ENCODE measurements at regions not wholly inside any gene's neighbourhood (a gene's known extent, or its start where the extent isn't known, plus 50 kb on each side); places are given as distances from the start of the nearest gene placed in this dataset.

- no peak for TF ChIP-seq SMAD1 (IDR thresholded peaks at IDR 0.05; ENCODE audit: low read depth, partially characterized antibody)
- TF ChIP-seq ZNF592 (IDR thresholded peaks at IDR 0.05): no peak
- no peak for TF ChIP-seq RCOR1 (conservative IDR thresholded peaks at IDR 0.05; ENCODE audit: low read depth, low read length)
- TF ChIP-seq SP1 (IDR thresholded peaks at IDR 0.05; ENCODE audit: low read depth, low read length): no peak
These were observed 123.7 kb downstream of the MAGEB17 start (continued) for GRCh38 chrX:16290997-16291396.

- Histone ChIP-seq H3K27me3 (replicated peaks in 1 of 2; ENCODE audit: control insufficient read depth in 2 of 2, insufficient read depth in 2 of 2, low read length in 1 of 2) (no peaks in the 10 kb centered on the region), H3K27ac (ENCODE audit: control insufficient read depth, insufficient read depth) (no peak overlapping the region), H2AFZ (ENCODE audit: control insufficient read depth, low read depth, low read length) (no peak overlapping the region), H3K9me3 (replicated peaks; ENCODE audit: control insufficient read depth, insufficient read depth, low read length) (no peaks in the 10 kb centered on the region), H3K4me2 (ENCODE audit: control insufficient read depth, insufficient read depth) (no peak overlapping the region), H3K79me2 (ENCODE audit: control insufficient read depth, insufficient read depth, low read length) (no peaks in the 10 kb centered on the region), H3K9ac (ENCODE audit: control insufficient read depth, insufficient read depth, low read length) (no peak overlapping the region), H4K20me1 (ENCODE audit: control insufficient read depth, insufficient read depth) (no peaks in the 10 kb centered on the region), H3K4me1 (ENCODE audit: control insufficient read depth, insufficient read depth, low read length) (no peaks in the 10 kb centered on the region), H3K4me3 (no peak overlapping the region), H3K36me3 (ENCODE audit: control insufficient read depth in 2 of 2, insufficient read depth in 2 of 2, low read length in 1 of 2) (no peaks in the 10 kb centered on the region)
- FAIRE-seq: no peak
- ATAC-seq: no peak
- no TSS peak for BruUV-seq (replicated peaks)
- WGBS (ENCODE audit: insufficient coverage, insufficient replicate concordance, low lambda C conversion rate, missing lambda C conversion rate): 0% methylated on average over 2 of the region's 2 CpGs
- intact Hi-C loops (cut with micrococcal nuclease; ENCODE audit: unreplicated experiment): loop anchor here (10.0 kb wide), 1 partner anchor 366 kb away; no protein-coding TSS in a partner anchor
- SMC1A ChIA-PET (ENCODE audit: uncharacterized antibody, unreplicated experiment): interaction anchor here (0.6 kb wide), 1 partner anchor 689 kb away, joined by 3 read pairs; no protein-coding TSS in a partner anchor
- DNase-seq (ENCODE audit: low read depth, low spot score): no peak
- in situ Hi-C loops (cut with MboI): no loop called here
- RAD21 ChIA-PET (ENCODE audit: unreplicated experiment): no interaction called here
- no peak for TF ChIP-seq KAT2A (conservative IDR thresholded peaks at IDR 0.05; ENCODE audit: control insufficient read depth, low read depth, low read length)
- CTCF ChIA-PET: interaction anchor here (1.0 kb wide), 1 partner anchor 178 kb away, joined by 4 read pairs; the partner anchor contains the start of gene GRPR
- POLR2A ChIA-PET: no interaction called here
These were observed 133.6 kb downstream of the MAGEB17 start for GRCh38 chrX:16300831-16301230.

Data from GM12878 (cell line).